NCI-H1105 treated with DMSO at 0.1 percent for 48 hours (cell line): ENCODE measurements at regions not wholly inside any gene's neighbourhood (a gene's known extent, or its start where the extent isn't known, plus 50 kb on each side); places are given as distances from the start of the nearest gene placed in this dataset.

Experiments
- DNase-seq: peaks from one replicate; lab custom pipeline; 2025; lab: John Stamatoyannopoulos, UW

DNA sequence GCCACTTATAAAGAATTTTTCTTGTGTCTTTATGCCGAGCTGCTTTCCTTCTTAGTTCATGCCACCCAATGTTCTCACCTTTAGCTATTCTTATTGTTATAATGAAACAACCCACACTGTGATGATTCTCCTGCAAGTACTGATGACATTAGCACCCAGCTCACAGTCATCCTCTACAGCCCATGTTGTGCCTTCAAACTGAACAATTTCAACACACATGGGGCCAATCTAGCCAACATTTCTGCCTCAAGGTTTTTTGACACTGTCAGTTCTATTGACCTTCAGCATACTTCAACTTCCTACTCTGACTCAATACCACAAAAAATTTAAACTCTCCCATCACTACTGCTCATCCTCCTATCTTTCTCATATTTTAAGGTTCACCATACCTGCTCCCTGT, 752.4 kb downstream of the FGF9 start:
- no peak for DNase-seq

- no peak for DNase-seq
Observed at GRCh38 chr13:22425087-22425486, 754.2 kb downstream of the FGF9 start.

- DNase-seq, result no peak
Observed at GRCh38 chr13:22427066-22427465, 753.7 kb upstream of the SGCG start.

DNA sequence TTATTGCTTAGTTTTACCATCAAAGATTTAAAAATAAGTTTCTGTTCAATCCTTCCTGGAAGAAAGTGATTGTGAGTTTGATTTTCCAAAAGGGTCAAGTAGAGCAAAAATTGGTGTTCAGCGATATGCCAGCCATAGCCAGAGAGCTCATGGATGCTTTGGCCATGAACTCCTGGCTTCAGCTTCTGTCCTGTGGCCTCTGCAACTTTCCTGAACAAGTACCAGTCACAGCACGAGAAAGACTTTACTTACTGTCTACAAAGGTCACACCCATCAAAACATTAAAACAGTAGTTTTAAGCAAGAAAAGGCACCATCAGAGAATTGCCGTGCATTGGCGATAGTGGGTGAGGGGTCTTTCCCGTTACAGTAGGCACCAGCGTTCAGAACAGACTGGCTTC, 753.0 kb upstream of the SGCG start:
- no peak for DNase-seq

GRCh38 chr13:22428188-22428828, 752.5 kb upstream of the SGCG start:
- DNase-seq, result no peak

DNA sequence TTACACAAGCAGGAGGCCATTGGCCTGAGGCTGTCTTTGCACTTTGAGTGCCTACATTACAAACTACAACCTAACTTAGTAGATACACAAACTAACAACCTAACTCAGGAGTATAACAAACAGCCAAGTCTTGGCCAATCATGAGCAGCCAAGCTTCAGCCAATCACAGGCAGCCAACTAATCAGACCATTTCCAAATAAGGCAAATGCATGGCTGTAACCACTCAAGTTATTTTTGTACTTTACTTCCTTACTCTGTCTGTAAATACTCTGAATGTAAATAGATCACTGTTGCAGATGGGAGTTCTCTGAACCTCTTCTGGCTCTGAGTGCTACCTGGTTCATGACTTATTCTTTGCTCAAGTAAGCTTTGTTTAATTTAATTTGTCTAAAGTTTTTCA, 748.1 kb upstream of the SGCG start:
- DNase-seq, result no peak

GRCh38 chr13:22447132-22447886, 733.5 kb upstream of the SGCG start:
- DNase-seq, result no peak

- DNase-seq, result no peak
Observed at GRCh38 chr13:22449251-22449650, 731.5 kb upstream of the SGCG start.

- peak; percentile 20 for DNase-seq
Observed at GRCh38 chr13:22451327-22451741, 729.4 kb upstream of the SGCG start.

- no peak for DNase-seq
Observed at GRCh38 chr13:22454586-22454985, 726.2 kb upstream of the SGCG start.

DNA sequence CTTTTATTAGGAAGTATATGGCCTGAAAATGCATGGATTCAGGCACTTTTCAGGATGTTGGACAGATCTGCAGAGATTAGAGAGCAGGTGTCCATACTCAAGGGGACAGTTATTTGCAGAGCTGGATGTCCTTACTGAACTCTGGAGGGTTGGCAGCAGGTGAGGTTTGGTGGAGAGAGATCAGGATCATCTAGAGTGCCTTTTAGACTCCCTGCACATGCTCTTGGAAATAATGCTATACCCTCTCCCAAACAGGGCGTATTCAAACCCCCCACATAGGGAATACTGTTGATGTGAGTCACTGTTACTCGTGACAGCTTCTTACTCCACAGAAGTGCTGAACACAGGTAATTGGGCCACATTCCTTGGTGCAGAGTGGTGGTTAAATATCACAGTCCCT, 725.7 kb upstream of the SGCG start:
- DNase-seq, result no peak

DNA sequence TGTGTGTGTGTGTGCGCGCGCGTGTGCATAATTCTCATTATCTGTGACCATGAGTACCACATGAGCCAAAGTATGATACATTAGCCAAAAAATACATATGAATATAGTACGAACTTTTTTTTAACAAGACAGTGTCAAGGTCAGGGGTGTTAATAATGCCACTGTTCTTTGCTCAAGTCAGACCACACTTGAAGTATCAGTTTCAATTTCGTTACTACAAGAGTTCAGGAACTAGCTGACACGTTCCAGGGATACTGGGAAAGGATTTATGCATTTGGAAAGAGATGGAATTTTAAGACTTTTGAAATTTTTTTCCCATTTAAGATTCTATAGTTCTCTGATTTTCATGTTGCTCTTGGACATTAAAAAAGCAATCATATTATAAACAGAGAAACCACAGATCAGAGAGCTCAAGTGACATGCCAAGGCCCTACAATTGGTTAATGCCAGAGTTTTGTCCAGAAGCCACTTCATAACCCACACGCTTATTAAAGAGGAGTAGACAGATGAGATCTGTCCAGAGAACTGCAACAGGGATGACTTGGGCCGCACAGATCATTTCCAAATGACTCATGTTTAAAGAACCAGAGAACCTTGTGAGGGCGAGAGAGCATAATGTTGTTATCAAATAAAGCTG, 718.8 kb upstream of the SGCG start:
- no peak for DNase-seq

DNA sequence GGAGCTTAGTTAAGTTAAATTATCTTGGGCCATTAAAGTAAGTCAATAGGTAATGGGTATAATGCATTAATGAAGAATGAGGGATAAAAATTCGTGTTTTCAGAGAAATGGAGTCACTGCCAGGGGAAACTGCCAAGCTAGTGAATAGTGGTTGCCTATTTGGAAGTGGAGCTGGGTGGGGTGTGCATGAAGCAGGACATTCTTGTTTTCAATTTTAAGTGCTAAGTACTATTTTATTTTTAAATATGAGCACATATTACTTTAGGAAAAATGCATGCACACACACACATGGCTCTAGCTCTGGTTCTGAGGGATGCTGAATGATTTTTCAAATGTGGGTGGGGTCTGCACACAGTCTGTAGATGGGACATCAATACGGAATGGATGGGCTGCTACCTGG, 717.7 kb upstream of the SGCG start:
- no peak for DNase-seq

GRCh38 chr13:22468045-22468444, 712.7 kb upstream of the SGCG start:
- no peak for DNase-seq

DNA sequence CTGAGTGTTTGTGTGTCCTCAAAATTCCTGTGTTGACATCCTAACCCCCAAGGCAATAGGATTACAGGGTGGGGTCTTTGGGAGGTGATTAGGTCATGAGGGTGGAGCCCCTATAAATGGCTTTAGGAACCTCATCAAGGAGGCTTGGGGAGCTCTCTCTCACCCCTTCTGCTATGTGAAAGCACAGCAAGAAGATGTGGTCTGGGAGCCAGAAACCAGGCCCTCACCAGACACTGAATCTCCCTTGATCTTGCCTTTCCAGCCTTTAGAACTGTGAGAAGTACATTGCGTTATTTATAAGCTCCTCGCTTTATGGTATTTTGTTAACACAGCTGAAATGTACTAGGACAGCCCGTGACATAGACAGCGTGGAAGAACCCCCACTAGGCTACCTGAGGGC, 712.0 kb upstream of the SGCG start:
- no peak for DNase-seq

DNA sequence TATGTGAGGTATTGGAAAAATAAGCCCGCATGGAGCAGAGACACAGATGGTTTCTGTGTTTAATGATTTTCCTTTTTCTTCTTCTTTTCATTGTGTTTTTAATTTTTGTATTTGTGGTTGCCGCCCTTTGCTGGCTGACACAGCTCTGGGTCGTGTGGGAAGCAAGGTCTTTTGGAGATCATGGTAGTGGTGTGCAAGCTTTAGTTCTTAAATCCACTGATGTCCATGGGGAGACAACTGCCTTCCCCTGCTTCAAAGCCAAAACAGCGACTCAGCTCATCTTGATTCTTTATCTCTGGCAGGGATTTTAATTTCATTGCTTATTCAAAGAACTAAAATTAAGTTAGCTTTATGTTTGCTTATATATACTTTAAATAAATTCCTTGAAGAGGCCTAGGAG, 711.3 kb upstream of the SGCG start:
- DNase-seq, result no peak

DNA sequence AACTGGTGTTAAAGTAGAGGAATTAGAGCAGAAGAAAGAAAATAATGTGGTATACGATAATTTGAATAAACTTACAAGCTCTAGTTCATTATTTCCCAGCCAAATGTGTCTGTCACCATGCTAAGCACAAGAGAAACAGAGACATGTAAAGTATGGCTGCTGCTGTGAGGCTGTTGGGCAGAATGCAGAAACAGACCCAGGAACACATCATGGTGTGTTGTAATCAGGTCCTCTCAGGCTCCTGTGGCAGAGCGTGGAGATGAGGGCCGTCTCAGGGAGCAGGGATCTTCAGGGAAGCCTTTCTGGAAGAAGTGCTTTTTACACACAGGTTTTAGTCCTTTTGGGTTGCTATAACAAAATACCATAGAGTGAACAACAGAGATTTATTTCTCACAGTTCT, 710.7 kb upstream of the SGCG start:
- DNase-seq, result no peak

DNA sequence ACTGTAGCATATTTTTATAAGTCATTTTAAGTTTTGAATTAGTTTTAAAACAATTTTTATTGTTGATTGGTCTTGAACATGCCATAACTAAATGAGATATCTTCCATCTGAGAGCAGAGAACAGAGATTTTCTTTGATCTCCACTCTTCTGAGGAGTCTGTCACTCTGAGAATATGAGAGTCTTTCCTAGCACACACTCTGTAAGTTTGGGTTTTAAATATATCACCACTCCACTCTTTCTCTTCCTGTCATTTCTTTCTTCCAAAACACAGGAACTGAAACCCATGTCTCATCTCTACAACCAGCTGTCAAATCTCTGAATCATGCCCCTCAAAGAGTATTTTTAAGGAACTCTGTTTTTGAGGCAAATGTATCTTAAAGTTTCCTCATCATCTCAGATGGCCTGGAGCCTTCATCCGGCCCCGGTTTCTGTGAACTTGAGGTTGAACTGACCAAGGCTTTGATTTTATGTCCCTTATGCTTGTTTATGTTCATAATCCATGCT, 698.2 kb upstream of the SGCG start:
- DNase-seq, result no peak

DNA sequence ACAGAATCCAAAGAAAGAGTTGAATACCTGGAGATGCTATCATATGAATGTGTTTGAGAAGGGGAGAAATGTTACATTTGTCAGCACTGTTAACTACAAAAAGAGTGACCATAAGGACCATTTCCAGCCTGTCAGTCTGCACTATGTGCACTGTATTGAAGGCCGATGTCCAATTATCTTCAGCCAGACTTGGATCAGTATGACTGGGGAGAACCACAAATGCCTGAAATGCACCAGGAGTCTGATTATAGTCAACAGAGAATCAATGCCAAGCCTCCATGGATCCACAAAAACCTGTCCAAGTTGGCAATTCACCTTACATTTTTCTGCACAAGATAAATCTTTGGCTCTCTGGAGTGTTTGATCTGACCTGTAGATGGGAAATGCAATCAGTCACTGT, 697.5 kb upstream of the SGCG start:
- no peak for DNase-seq

- no peak for DNase-seq
Observed at GRCh38 chr13:22486490-22486889, 694.3 kb upstream of the SGCG start.

- no peak for DNase-seq
Observed at GRCh38 chr13:22487932-22488331, 692.8 kb upstream of the SGCG start.

GRCh38 chr13:22489771-22490170, 691.0 kb upstream of the SGCG start:
- DNase-seq, result no peak

DNA sequence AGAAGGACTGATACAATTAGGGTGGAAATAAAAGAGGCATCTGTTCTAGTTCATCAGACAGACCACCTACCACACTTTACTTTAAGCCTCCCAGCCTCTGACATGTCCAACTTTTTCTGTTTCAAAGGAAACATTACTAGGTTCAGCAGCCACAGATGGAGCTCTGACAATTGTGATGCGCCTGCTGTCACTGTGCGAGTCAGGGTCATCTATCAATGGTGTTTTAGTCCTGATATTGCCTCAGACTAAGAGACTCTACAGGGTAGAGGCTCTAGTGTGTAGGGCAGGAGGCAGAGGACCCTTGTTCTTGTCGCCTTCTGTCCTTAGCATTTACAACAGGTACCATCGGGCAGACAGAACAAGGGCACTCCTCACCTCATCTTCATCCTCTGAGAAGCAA, 685.0 kb upstream of the SGCG start:
- DNase-seq, result no peak
